GM12878 (cell line): ENCODE measurements at regions not wholly inside any gene's neighbourhood (a gene's known extent, or its start where the extent isn't known, plus 50 kb on each side); places are given as distances from the start of the nearest gene placed in this dataset.

Experiments used
- ATAC-seq: fragments of 200-7000 bp; cut with Tn5 transposase; 3 replicates; pipeline ENCODE4 v1.9.1; 2020; ENCODE audit warnings: mild to moderate bottlenecking, moderate library complexity
- BruUV-seq: library from RNA; stranded (reverse); fragments of 400-500 nt; replicated peaks from 2 replicates; lab custom pipeline; 2021; lab: Mats Ljungman, UMichigan
- CTCF ChIA-PET: fragments of 300-600 bp; sonication (Branson Sonifier 250); formaldehyde crosslinking; extraction: SDS; loops from one replicate; lab custom pipeline; 2021; ENCODE audit warnings: inconsistent platforms; lab: Yijun Ruan, JAX
- POLR2A ChIA-PET: fragments of 350-600 bp; formaldehyde crosslinking; extraction: SDS; loops from one replicate; lab custom pipeline; 2021; ENCODE audit warnings: inconsistent platforms; lab: Charles Lee
- RAD21 ChIA-PET: fragments of 300-600 bp; sonication (Branson Sonifier 250); formaldehyde crosslinking; loops from one replicate; lab custom pipeline; 2023; ENCODE audit warnings: antibody characterized with exemption; ENCODE audit not compliant: unreplicated experiment; lab: Charles Lee
- SMC1A ChIA-PET: fragments of 300-600 bp; sonication (Branson Sonifier 250); formaldehyde crosslinking; loops from one replicate; lab custom pipeline; 2023; ENCODE audit not compliant: unreplicated experiment, uncharacterized antibody; lab: Charles Lee
- DNase-seq: peaks from one replicate; pipeline ENCODE4 v3.0.0-alpha.2; 2011; ENCODE audit warnings: low read depth, low spot score
- FAIRE-seq: peaks from 3 replicates; lab custom pipeline; 2011; peaks lifted over from hg19 to GRCh38; lab: Jason Lieb, UNC
- H2AFZ ChIP-seq: 2 replicates; pipeline ENCODE4 v1.6.0; 2011; ENCODE audit warnings: low read depth, low read length, control low read depth; ENCODE audit not compliant: control insufficient read depth
- H3K27ac ChIP-seq: 2 replicates; pipeline ENCODE4 v1.5.1; 2011; ENCODE audit warnings: control low read depth; ENCODE audit not compliant: control insufficient read depth, insufficient read depth
- H3K27me3 ChIP-seq, 2 experiments: replicated peaks in 1 of 2; 2 replicates each; pipeline versions ENCODE4 v1.6.0 to v1.6.1; 2011; ENCODE audit warnings: low read length in 1 of 2; ENCODE audit not compliant: control insufficient read depth in 2 of 2, insufficient read depth in 2 of 2
- H3K36me3 ChIP-seq, 2 experiments: 2 replicates each; pipeline ENCODE4 v1.5.1; 2011; ENCODE audit warnings: low read length in 1 of 2; ENCODE audit not compliant: control insufficient read depth in 2 of 2, insufficient read depth in 2 of 2
- H3K4me1 ChIP-seq: 2 replicates; pipeline ENCODE4 v1.6.1; 2011; ENCODE audit warnings: mild to moderate bottlenecking, low read length, moderate library complexity, mixed read lengths; ENCODE audit not compliant: control insufficient read depth, insufficient read depth
- H3K4me2 ChIP-seq: 2 replicates; pipeline ENCODE4 v1.6.0; 2011; ENCODE audit warnings: control low read depth; ENCODE audit not compliant: control insufficient read depth, insufficient read depth
- H3K4me3 ChIP-seq: fragments of 200-600 bp; sonication (generic); 2 replicates; pipeline ENCODE4 v1.5.1; 2016
- H3K79me2 ChIP-seq: 2 replicates; pipeline ENCODE4 v1.6.0; 2011; ENCODE audit warnings: low read length; ENCODE audit not compliant: control insufficient read depth, insufficient read depth
- H3K9ac ChIP-seq: 2 replicates; pipeline ENCODE4 v1.8.0; 2011; ENCODE audit warnings: low read length, control low read depth, mixed read lengths; ENCODE audit not compliant: control insufficient read depth, insufficient read depth
- H3K9me3 ChIP-seq: replicated peaks from 3 replicates; pipeline ENCODE4 v1.5.1; 2011; ENCODE audit warnings: mild to moderate bottlenecking, low read length; ENCODE audit not compliant: control insufficient read depth, insufficient read depth
- H4K20me1 ChIP-seq: 2 replicates; pipeline ENCODE4 v1.6.0; 2011; ENCODE audit not compliant: control insufficient read depth, insufficient read depth
- KDM1A ChIP-seq: fragments of 200-600 bp; sonication (generic); IDR thresholded peaks from 2 replicates; pipeline ENCODE4 v1.6.1; 2016; ENCODE audit warnings: borderline replicate concordance
- SMARCA5 ChIP-seq: fragments of 450-650 bp; IDR thresholded peaks from 2 replicates; pipeline ENCODE4 v1.6.1; 2017; ENCODE audit warnings: mild to moderate bottlenecking
- SREBF2 ChIP-seq: IDR thresholded peaks from 2 replicates; pipeline ENCODE4 v1.6.1; 2012; ENCODE audit warnings: mild to moderate bottlenecking, low read length
- SRF ChIP-seq, 2 experiments: IDR thresholded peaks; 2 replicates each; pipeline ENCODE4 v1.6.1; 2011; ENCODE audit warnings: low read depth in 2 of 2, low read length in 2 of 2, mild to moderate bottlenecking in 1 of 2, moderate library complexity in 1 of 2
- STAT3 ChIP-seq: IDR thresholded peaks from 2 replicates; pipeline ENCODE4 v1.6.1; 2011; ENCODE audit warnings: low read depth, low read length, improper control_type of control experiment
- WGBS: methylation state at CpG from one replicate; pipeline ENCODE4 v1.1.6; 2016; ENCODE audit warnings: low lambda C conversion rate; ENCODE audit not compliant: insufficient replicate concordance, insufficient coverage; ENCODE audit errors: missing lambda C conversion rate; 5-methylcytosine and 5-hydroxymethylcytosine counted together
- in situ Hi-C: fragments of 300-500 bp; cut with MboI; formaldehyde crosslinking; loops from 9 replicates; pipeline ENCODE4 v1.14.3; 2018; ENCODE audit warnings: mixed read lengths
- intact Hi-C: fragments of 100-400 bp; cut with micrococcal nuclease; formaldehyde crosslinking; loops from one replicate; pipeline ENCODE4 v1.14.2; 2022; ENCODE audit not compliant: unreplicated experiment
- TF ChIP-seq, protein P1 (sequence below): fragments of 450-650 bp; formaldehyde crosslinking; IDR thresholded peaks from 2 replicates; pipeline ENCODE4 v1.5.0; 2022; ENCODE audit warnings: mild to moderate bottlenecking, missing genetic modification characterization
- TF ChIP-seq, protein P2 (sequence below): fragments of 450-650 bp; IDR thresholded peaks from 2 replicates; pipeline ENCODE4 v1.6.1; 2014; ENCODE audit warnings: mild to moderate bottlenecking

DNA sequence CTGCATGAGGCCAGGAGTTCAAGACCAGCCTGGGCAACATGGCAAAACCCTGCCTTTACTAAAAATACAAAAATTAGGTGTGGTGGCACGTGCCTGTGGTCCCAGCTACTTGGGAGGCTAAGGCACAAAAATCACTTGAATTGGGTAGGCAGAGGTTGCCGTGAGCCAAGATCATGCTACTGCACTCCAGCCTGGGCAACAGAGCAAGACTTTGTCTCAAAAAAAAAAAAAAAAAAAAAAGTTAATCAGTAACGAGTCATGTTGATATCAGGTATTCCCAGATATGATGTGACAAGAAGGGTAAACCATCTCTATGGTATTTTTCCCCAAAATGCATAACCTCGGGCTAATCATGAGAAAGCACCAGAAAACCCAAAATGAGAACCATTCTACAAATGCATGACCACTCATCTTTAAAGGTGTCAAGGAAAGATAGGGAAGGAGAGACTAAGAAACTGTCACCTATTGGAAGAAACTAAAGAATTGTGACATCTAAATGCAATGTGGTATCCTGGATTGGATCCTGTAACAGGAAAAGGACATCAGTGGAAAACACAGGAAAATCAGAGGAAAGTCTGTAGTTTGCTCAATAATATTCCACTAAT lies 66.5 kb upstream of the MAP4 start:
- BruUV-seq: no TSS peak
- Histone ChIP-seq H2AFZ (no peak overlapping the region), H3K4me3 (no peak overlapping the region), H4K20me1 (no peaks in the 10 kb centered on the region), H3K27me3 (no peaks in the 10 kb centered on the region), H3K36me3 (peaks cover 0 to 5% of the 10 kb centered on the region in 2 experiments; a peak in 1 of 4 replicates), H3K9ac (no peak overlapping the region), H3K27ac (no peak overlapping the region), H3K79me2 (peaks cover 81% of the 10 kb centered on the region), H3K9me3 (no peaks in the 10 kb centered on the region), H3K4me1 (peaks cover 6% of the 10 kb centered on the region; the same call in 1 of the 2 replicates), H3K4me2 (peak overlapping the region; percentile 33; the same call in 1 of the 2 replicates)
- ChIA-PET SMC1A (interaction anchor here (1.1 to 2.3 kb wide), 2 partner anchors 58 to 69 kb away, joined by 3 to 7 read pairs; no protein-coding TSS in a partner anchor), POLR2A (no interaction called here), CTCF (interaction anchor here (0.7 kb wide), 1 partner anchor 103 kb away, joined by 3 read pairs; no protein-coding TSS in a partner anchor), RAD21 (no interaction called here)
- TF ChIP-seq SMARCA5 (no peak), SRF (IDR thresholded peaks at IDR 0.05; ENCODE audit: low read depth in 2 of 2, low read length in 2 of 2) (no peak), KDM1A (no peak), SREBF2 (no peak), STAT3 (no peak)
- TF ChIP-seq, protein P1, sequence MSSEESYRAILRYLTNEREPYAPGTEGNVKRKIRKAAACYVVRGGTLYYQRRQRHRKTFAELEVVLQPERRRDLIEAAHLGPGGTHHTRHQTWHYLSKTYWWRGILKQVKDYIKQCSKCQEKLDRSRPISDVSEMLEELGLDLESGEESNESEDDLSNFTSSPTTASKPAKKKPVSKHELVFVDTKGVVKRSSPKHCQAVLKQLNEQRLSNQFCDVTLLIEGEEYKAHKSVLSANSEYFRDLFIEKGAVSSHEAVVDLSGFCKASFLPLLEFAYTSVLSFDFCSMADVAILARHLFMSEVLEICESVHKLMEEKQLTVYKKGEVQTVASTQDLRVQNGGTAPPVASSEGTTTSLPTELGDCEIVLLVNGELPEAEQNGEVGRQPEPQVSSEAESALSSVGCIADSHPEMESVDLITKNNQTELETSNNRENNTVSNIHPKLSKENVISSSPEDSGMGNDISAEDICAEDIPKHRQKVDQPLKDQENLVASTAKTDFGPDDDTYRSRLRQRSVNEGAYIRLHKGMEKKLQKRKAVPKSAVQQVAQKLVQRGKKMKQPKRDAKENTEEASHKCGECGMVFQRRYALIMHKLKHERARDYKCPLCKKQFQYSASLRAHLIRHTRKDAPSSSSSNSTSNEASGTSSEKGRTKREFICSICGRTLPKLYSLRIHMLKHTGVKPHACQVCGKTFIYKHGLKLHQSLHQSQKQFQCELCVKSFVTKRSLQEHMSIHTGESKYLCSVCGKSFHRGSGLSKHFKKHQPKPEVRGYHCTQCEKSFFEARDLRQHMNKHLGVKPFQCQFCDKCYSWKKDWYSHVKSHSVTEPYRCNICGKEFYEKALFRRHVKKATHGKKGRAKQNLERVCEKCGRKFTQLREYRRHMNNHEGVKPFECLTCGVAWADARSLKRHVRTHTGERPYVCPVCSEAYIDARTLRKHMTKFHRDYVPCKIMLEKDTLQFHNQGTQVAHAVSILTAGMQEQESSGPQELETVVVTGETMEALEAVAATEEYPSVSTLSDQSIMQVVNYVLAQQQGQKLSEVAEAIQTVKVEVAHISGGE (CRISPR knock-in tag): no peak
- TF ChIP-seq, protein P2, sequence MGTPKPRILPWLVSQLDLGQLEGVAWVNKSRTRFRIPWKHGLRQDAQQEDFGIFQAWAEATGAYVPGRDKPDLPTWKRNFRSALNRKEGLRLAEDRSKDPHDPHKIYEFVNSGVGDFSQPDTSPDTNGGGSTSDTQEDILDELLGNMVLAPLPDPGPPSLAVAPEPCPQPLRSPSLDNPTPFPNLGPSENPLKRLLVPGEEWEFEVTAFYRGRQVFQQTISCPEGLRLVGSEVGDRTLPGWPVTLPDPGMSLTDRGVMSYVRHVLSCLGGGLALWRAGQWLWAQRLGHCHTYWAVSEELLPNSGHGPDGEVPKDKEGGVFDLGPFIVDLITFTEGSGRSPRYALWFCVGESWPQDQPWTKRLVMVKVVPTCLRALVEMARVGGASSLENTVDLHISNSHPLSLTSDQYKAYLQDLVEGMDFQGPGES: no peak
- DNase-seq (no peak), FAIRE-seq (no peak), ATAC-seq (no peak)
- in situ Hi-C loops (no loop called here), intact Hi-C loops (no loop called here)
- 69% methylated on average over 4 of the region's 4 CpGs for WGBS
